CD4-positive, alpha-beta T cell treated with Interferon gamma for 1 hour (primary cell): ENCODE measurements at regions not wholly inside any gene's neighbourhood (a gene's known extent, or its start where the extent isn't known, plus 50 kb on each side); places are given as distances from the start of the nearest gene placed in this dataset.
A peak's percentile ranks its signal among the peaks of the same experiment; 100 is the strongest.

Experiments
- DNase-seq: peaks from one replicate; pipeline ENCODE4 v3.0.0-alpha.2; 2020

GRCh38 chr10:33067481-33067880 is 109.5 kb upstream of the ITGB1 start:
- DNase-seq = no peak

- no peak for DNase-seq
These were observed 108.7 kb upstream of the ITGB1 start for GRCh38 chr10:33066558-33067236.

GRCh38 chr10:33065111-33065510 is 107.1 kb upstream of the ITGB1 start:
- DNase-seq = no peak

GRCh38 chr10:33064706-33065105 is 106.7 kb upstream of the ITGB1 start:
- DNase-seq = no peak

- no peak for DNase-seq
These were observed 99.6 kb upstream of the ITGB1 start for GRCh38 chr10:33057620-33058019.

GRCh38 chr10:33056828-33057596 is 99.0 kb upstream of the ITGB1 start:
- DNase-seq = no peak

GRCh38 chr10:33055625-33056024 is 97.6 kb upstream of the ITGB1 start:
- no peak for DNase-seq

GRCh38 chr10:33052915-33053810 is 95.1 kb upstream of the ITGB1 start:
- no peak for DNase-seq

- no peak for DNase-seq
These were observed 94.3 kb upstream of the ITGB1 start for GRCh38 chr10:33052263-33052875.

- peak; percentile 16 for DNase-seq
These were observed 92.2 kb upstream of the ITGB1 start for GRCh38 chr10:33049963-33050920.

- no peak for DNase-seq
These were observed 90.2 kb upstream of the ITGB1 start for GRCh38 chr10:33048223-33048622.

GRCh38 chr10:33047655-33048054 is 89.6 kb upstream of the ITGB1 start:
- no peak for DNase-seq

- no peak for DNase-seq
These were observed 88.8 kb upstream of the ITGB1 start for GRCh38 chr10:33046792-33047191.

- no peak for DNase-seq
These were observed 87.4 kb upstream of the ITGB1 start for GRCh38 chr10:33045421-33045820.

GRCh38 chr10:33042565-33042964 is 84.5 kb upstream of the ITGB1 start:
- no peak for DNase-seq

- no peak for DNase-seq
These were observed 83.9 kb upstream of the ITGB1 start for GRCh38 chr10:33041783-33042437.

- no peak for DNase-seq
These were observed 82.4 kb upstream of the ITGB1 start for GRCh38 chr10:33040436-33040835.

GRCh38 chr10:33039181-33039580 is 81.2 kb upstream of the ITGB1 start:
- DNase-seq = no peak

- DNase-seq = no peak
These were observed 80.6 kb upstream of the ITGB1 start for GRCh38 chr10:33038672-33039071.

- no peak for DNase-seq
These were observed 79.7 kb upstream of the ITGB1 start for GRCh38 chr10:33037726-33038125.

- no peak for DNase-seq
These were observed 78.6 kb upstream of the ITGB1 start for GRCh38 chr10:33036670-33037069.
